ENCODE measurements at regions not wholly inside any gene's neighbourhood (a gene's known extent, or its start where the extent isn't known, plus 50 kb on each side); places are given as distances from the start of the nearest gene placed in this dataset.

- Histone ChIP-seq H3K4ac (ENCODE audit: low read depth, low read length) (no peak overlapping the region), H3K14ac (ENCODE audit: low read length) (no peak overlapping the region), H3K4me3 (ENCODE audit: low read depth, low read length) (no peak overlapping the region), H3K4me1 (ENCODE audit: control insufficient read depth in 1 of 2, insufficient read depth in 2 of 2, low read length in 2 of 2) (peaks cover 0 to 6% of the 10 kb centered on the region in 2 experiments), H3K27me3 (ENCODE audit: insufficient read depth, low read length) (peaks cover 27% of the 10 kb centered on the region), H2BK5ac (ENCODE audit: low read depth, low read length, poor library complexity) (no peak overlapping the region), H4K12ac (ENCODE audit: low read depth, low read length) (no peak overlapping the region), H3K79me1 (ENCODE audit: low read length) (no peaks in the 10 kb centered on the region), H3K36me3 (ENCODE audit: control insufficient read depth in 1 of 2, insufficient read depth in 2 of 2, low read length in 2 of 2) (no peaks in the 10 kb centered on the region), H4K91ac (ENCODE audit: low read depth, low read length) (no peak overlapping the region), H2BK120ac (ENCODE audit: insufficient read depth, low read length, poor library complexity) (no peak overlapping the region), H3K23ac (ENCODE audit: low read length) (no peak overlapping the region), H2BK12ac (ENCODE audit: low read length) (no peak overlapping the region), H3K27ac (ENCODE audit: low read depth, low read length) (no peak overlapping the region), H2AK5ac (ENCODE audit: low read length) (no peak overlapping the region), H3K18ac (ENCODE audit: low read length) (no peak overlapping the region), H3K9me3 (ENCODE audit: insufficient read depth, low read depth, low read length) (peaks cover 2% of the 10 kb centered on the region), H3K79me2 (ENCODE audit: control insufficient read depth, insufficient read depth, low read length, poor library complexity) (no peaks in the 10 kb centered on the region), H3K4me2 (ENCODE audit: low read length) (no peak overlapping the region), H4K8ac (ENCODE audit: low read depth, low read length) (no peak overlapping the region), H2AFZ (ENCODE audit: insufficient read depth, low read length, poor library complexity) (no peak overlapping the region), H3K9ac (ENCODE audit: low read length) (no peak overlapping the region)
- no peak for DNase-seq
- WGBS (ENCODE audit: extremely low coverage, insufficient coverage, insufficient read length) = no CpG with 5 or more reads among the region's 6 CpGs
Observed at GRCh38 chr14:104464907-104465306, 114.7 kb upstream of the C14orf180 start.

DNA sequence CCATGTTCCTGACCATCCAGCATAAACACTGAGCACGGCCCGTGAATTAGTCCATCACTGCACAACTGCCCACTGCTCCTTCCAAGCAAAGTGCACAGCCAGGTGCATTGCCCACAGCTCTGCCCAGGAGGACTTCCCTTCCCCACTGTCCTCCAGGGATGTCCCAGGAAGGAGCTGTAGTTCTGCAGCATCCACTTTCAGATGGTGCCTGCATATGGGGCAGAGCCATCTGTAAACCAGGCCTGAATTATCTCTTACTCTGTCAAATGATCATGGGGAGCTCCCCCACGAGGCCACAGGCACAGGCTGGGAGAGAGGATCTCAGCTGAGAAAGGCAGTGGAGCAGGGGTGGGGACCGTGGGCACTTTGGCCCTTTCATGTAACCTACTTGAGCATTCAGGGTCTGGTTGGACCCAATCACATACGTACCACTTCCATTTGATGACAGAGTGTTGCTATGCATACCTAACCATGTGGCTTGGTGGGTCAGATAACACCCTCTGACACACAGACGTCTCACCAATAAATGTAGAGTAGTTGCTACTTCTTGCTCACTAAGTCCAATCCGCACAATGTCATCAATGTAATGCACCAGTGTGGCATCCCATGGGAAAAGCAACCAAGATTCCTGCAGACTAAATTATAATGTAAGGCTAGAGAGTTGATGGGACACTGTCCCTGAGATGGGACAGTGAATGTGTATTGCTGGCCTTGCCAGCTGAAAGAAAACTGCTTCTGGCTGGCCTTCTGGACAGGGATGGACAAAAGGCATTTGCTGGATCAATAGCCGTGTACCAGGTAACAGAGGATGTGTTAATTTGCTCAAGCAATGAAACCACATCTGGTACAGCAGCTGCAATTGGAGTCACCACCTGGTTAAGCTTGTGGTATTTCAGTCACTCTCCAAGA lies 113.8 kb upstream of the C14orf180 start:
- H3K36me3 ChIP-seq (ENCODE audit: control insufficient read depth in 1 of 2, insufficient read depth in 2 of 2, low read length in 2 of 2) = no peaks in the 10 kb centered on the region
- DNase-seq = no peak
- WGBS (ENCODE audit: extremely low coverage, insufficient coverage, insufficient read length) = no CpG with 5 or more reads among the region's 8 CpGs

GRCh38 chr14:104467236-104467635 lies 112.3 kb upstream of the C14orf180 start:
- no peak overlapping the region for H2BK5ac ChIP-seq (ENCODE audit: low read depth, low read length, poor library complexity)
- H4K8ac ChIP-seq (ENCODE audit: low read depth, low read length) = no peak overlapping the region
- no peak overlapping the region for H3K9ac ChIP-seq (ENCODE audit: low read length)
- no peak overlapping the region for H2AFZ ChIP-seq (ENCODE audit: insufficient read depth, low read length, poor library complexity)
- H3K27me3 ChIP-seq (ENCODE audit: insufficient read depth, low read length) = peaks cover 8% of the 10 kb centered on the region
- no peak overlapping the region for H3K14ac ChIP-seq (ENCODE audit: low read length)
- no peaks in the 10 kb centered on the region for H3K79me2 ChIP-seq (ENCODE audit: control insufficient read depth, insufficient read depth, low read length, poor library complexity)
- no peaks in the 10 kb centered on the region for H3K79me1 ChIP-seq (ENCODE audit: low read length)
- H4K91ac ChIP-seq (ENCODE audit: low read depth, low read length) = no peak overlapping the region
- no peaks in the 10 kb centered on the region for H3K36me3 ChIP-seq (ENCODE audit: control insufficient read depth in 1 of 2, insufficient read depth in 2 of 2, low read length in 2 of 2)
- no peaks in the 10 kb centered on the region for H3K4me1 ChIP-seq (ENCODE audit: control insufficient read depth in 1 of 2, insufficient read depth in 2 of 2, low read length in 2 of 2)
- H3K4me2 ChIP-seq (ENCODE audit: low read length) = no peak overlapping the region
- no peak overlapping the region for H3K4ac ChIP-seq (ENCODE audit: low read depth, low read length)
- no peak overlapping the region for H4K12ac ChIP-seq (ENCODE audit: low read depth, low read length)
- H3K23ac ChIP-seq (ENCODE audit: low read length) = no peak overlapping the region
- no peak overlapping the region for H2AK5ac ChIP-seq (ENCODE audit: low read length)
- peaks cover 8% of the 10 kb centered on the region for H3K9me3 ChIP-seq (ENCODE audit: insufficient read depth, low read depth, low read length)
- no peak for DNase-seq
- H2BK120ac ChIP-seq (ENCODE audit: insufficient read depth, low read length, poor library complexity) = no peak overlapping the region
- no peak overlapping the region for H3K27ac ChIP-seq (ENCODE audit: low read depth, low read length)
- no peak overlapping the region for H3K18ac ChIP-seq (ENCODE audit: low read length)
- no peak overlapping the region for H2BK12ac ChIP-seq (ENCODE audit: low read length)
- WGBS (ENCODE audit: extremely low coverage, insufficient coverage, insufficient read length) = no CpG with 5 or more reads among the region's 5 CpGs
- no peak overlapping the region for H3K4me3 ChIP-seq (ENCODE audit: low read depth, low read length)

More for the DNA sequence above, 113.8 kb upstream of the C14orf180 start:
- H3K4me3 ChIP-seq (ENCODE audit: low read depth, low read length) = no peak overlapping the region
- no peak overlapping the region for H3K4me2 ChIP-seq (ENCODE audit: low read length)
- H3K14ac ChIP-seq (ENCODE audit: low read length) = no peak overlapping the region
- no peak overlapping the region for H3K4ac ChIP-seq (ENCODE audit: low read depth, low read length)
- no peak overlapping the region for H3K23ac ChIP-seq (ENCODE audit: low read length)
- H2BK12ac ChIP-seq (ENCODE audit: low read length) = no peak overlapping the region
- H4K91ac ChIP-seq (ENCODE audit: low read depth, low read length) = no peak overlapping the region
- no peak overlapping the region for H4K12ac ChIP-seq (ENCODE audit: low read depth, low read length)
- no peak overlapping the region for H3K27ac ChIP-seq (ENCODE audit: low read depth, low read length)
- H3K4me1 ChIP-seq (ENCODE audit: control insufficient read depth in 1 of 2, insufficient read depth in 2 of 2, low read length in 2 of 2) = peaks cover 0 to 6% of the 10 kb centered on the region in 2 experiments
- no peaks in the 10 kb centered on the region for H3K79me1 ChIP-seq (ENCODE audit: low read length)
- no peak overlapping the region for H4K8ac ChIP-seq (ENCODE audit: low read depth, low read length)
- H3K79me2 ChIP-seq (ENCODE audit: control insufficient read depth, insufficient read depth, low read length, poor library complexity) = no peaks in the 10 kb centered on the region
- H3K27me3 ChIP-seq (ENCODE audit: insufficient read depth, low read length) = peaks cover 21% of the 10 kb centered on the region
- no peak overlapping the region for H3K9ac ChIP-seq (ENCODE audit: low read length)
- no peak overlapping the region for H3K18ac ChIP-seq (ENCODE audit: low read length)
- no peak overlapping the region for H2BK120ac ChIP-seq (ENCODE audit: insufficient read depth, low read length, poor library complexity)
- H2AK5ac ChIP-seq (ENCODE audit: low read length) = no peak overlapping the region
- H2BK5ac ChIP-seq (ENCODE audit: low read depth, low read length, poor library complexity) = no peak overlapping the region
- H3K9me3 ChIP-seq (ENCODE audit: insufficient read depth, low read depth, low read length) = peaks cover 2% of the 10 kb centered on the region
- H2AFZ ChIP-seq (ENCODE audit: insufficient read depth, low read length, poor library complexity) = no peak overlapping the region

DNA sequence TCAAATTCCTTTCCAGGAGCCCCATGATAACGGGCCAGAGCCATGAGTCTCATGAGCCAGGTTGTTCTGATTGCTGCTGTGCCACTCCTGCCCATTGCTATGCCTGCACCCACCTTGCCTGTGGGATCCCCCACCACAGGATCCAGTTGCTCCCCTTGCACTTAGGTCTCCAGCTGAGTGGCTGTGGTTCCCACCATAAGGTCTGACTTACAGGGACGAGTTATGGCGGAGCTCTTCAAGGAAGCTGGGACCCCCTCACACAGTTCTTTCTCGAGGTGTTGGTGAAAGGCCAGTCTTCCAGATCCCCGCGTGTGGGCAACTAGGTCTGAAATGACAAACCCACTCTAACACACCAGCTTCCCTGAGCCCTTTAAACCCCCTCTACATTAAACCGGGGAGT lies 111.9 kb upstream of the C14orf180 start:
- Histone ChIP-seq H3K4me1 (ENCODE audit: control insufficient read depth in 1 of 2, insufficient read depth in 2 of 2, low read length in 2 of 2) (no peaks in the 10 kb centered on the region), H2AFZ (ENCODE audit: insufficient read depth, low read length, poor library complexity) (no peak overlapping the region), H2BK120ac (ENCODE audit: insufficient read depth, low read length, poor library complexity) (no peak overlapping the region), H3K79me2 (ENCODE audit: control insufficient read depth, insufficient read depth, low read length, poor library complexity) (no peaks in the 10 kb centered on the region), H3K27me3 (ENCODE audit: insufficient read depth, low read length) (peaks cover 7% of the 10 kb centered on the region), H3K23ac (ENCODE audit: low read length) (no peak overlapping the region), H4K91ac (ENCODE audit: low read depth, low read length) (no peak overlapping the region), H3K79me1 (ENCODE audit: low read length) (no peaks in the 10 kb centered on the region), H3K4ac (ENCODE audit: low read depth, low read length) (no peak overlapping the region), H2BK12ac (ENCODE audit: low read length) (no peak overlapping the region), H3K9me3 (ENCODE audit: insufficient read depth, low read depth, low read length) (peaks cover 9% of the 10 kb centered on the region), H3K4me2 (ENCODE audit: low read length) (no peak overlapping the region), H3K4me3 (ENCODE audit: low read depth, low read length) (no peak overlapping the region), H2AK5ac (ENCODE audit: low read length) (no peak overlapping the region), H3K18ac (ENCODE audit: low read length) (no peak overlapping the region), H3K36me3 (ENCODE audit: control insufficient read depth in 1 of 2, insufficient read depth in 2 of 2, low read length in 2 of 2) (no peaks in the 10 kb centered on the region), H4K12ac (ENCODE audit: low read depth, low read length) (no peak overlapping the region), H3K9ac (ENCODE audit: low read length) (no peak overlapping the region), H4K8ac (ENCODE audit: low read depth, low read length) (no peak overlapping the region), H3K27ac (ENCODE audit: low read depth, low read length) (no peak overlapping the region), H2BK5ac (ENCODE audit: low read depth, low read length, poor library complexity) (no peak overlapping the region), H3K14ac (ENCODE audit: low read length) (no peak overlapping the region)
- no peak for DNase-seq
- no CpG with 5 or more reads among the region's 7 CpGs for WGBS (ENCODE audit: extremely low coverage, insufficient coverage, insufficient read length)
